ENCODE measurements at regions not wholly inside any gene's neighbourhood (a gene's known extent, or its start where the extent isn't known, plus 50 kb on each side); places are given as distances from the start of the nearest gene placed in this dataset.

DNA sequence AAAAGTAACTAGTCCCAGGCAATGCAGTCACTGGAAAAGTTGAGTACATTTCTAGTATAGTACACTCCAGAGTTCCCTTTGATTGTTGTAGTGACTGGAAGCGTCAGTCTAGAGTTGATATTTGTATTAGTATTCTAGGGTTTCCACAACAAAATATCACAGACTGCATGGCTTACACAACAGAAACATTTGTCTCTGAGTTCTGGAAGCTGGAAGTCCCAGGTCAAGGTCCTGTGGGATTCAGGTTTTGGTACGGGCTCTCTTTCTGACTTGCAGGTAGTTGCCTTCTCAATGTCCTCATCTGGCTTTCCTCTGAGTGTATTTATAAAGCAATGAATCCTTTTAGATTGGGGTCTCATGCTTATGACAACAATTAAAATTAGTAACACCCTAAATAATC lies 1119.1 kb upstream of the PHF14 start:
- no peaks in the 10 kb centered on the region for H3K36me3 ChIP-seq (replicated peaks; ENCODE audit: low read depth, low read length)
- no peak overlapping the region for H3K27ac ChIP-seq (ENCODE audit: low read length)
- H3K27me3 ChIP-seq (ENCODE audit: low read depth, low read length) = no peaks in the 10 kb centered on the region
- no peaks in the 10 kb centered on the region for H3K79me2 ChIP-seq (ENCODE audit: low read length)
- H3K4me3 ChIP-seq (ENCODE audit: low read length) = no peak overlapping the region
- no peak overlapping the region for H2AFZ ChIP-seq (ENCODE audit: low read depth, low read length)
- no peak overlapping the region for H3K4me2 ChIP-seq (ENCODE audit: low read length)
- H3K9ac ChIP-seq (ENCODE audit: low read length) = no peak overlapping the region
- H4K20me1 ChIP-seq (ENCODE audit: insufficient read depth, low read length) = no peaks in the 10 kb centered on the region
- no peak for TF ChIP-seq EZH2phosphoT487 (IDR thresholded peaks at IDR 0.05; ENCODE audit: low read depth)
- TF ChIP-seq, protein P1, sequence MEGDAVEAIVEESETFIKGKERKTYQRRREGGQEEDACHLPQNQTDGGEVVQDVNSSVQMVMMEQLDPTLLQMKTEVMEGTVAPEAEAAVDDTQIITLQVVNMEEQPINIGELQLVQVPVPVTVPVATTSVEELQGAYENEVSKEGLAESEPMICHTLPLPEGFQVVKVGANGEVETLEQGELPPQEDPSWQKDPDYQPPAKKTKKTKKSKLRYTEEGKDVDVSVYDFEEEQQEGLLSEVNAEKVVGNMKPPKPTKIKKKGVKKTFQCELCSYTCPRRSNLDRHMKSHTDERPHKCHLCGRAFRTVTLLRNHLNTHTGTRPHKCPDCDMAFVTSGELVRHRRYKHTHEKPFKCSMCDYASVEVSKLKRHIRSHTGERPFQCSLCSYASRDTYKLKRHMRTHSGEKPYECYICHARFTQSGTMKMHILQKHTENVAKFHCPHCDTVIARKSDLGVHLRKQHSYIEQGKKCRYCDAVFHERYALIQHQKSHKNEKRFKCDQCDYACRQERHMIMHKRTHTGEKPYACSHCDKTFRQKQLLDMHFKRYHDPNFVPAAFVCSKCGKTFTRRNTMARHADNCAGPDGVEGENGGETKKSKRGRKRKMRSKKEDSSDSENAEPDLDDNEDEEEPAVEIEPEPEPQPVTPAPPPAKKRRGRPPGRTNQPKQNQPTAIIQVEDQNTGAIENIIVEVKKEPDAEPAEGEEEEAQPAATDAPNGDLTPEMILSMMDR (IDR thresholded peaks at IDR 0.05; ENCODE audit: low read depth, low read length) = no peak
- H3K4me1 ChIP-seq (ENCODE audit: low read length) = no peaks in the 10 kb centered on the region
- H3K9me3 ChIP-seq (ENCODE audit: insufficient read depth, low read length) = no peaks in the 10 kb centered on the region

DNA sequence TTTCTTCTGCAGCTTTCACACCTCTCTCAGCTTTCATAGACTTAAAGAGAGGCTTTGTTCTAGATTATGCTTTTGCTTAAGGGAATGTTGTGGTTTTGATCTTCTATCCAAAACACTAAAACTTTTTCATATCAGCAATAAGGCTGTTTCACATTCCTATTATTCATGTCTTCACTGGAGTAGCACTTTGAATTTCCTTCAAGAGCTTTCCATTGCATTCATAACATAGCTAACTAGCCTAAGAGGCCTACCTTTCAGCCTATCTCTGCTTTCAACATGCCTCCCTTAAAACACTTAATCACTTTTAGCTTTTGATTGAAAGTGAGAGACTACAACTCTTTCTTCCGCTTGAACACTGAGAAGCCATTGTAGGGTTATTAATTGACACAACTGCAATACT lies 1117.0 kb upstream of the PHF14 start:
- Histone ChIP-seq H2AFZ (ENCODE audit: low read depth, low read length) (no peak overlapping the region), H3K4me2 (ENCODE audit: low read length) (no peak overlapping the region), H3K27me3 (ENCODE audit: low read depth, low read length) (no peaks in the 10 kb centered on the region), H4K20me1 (ENCODE audit: insufficient read depth, low read length) (no peaks in the 10 kb centered on the region), H3K4me1 (ENCODE audit: low read length) (no peaks in the 10 kb centered on the region), H3K4me3 (ENCODE audit: low read length) (no peak overlapping the region), H3K36me3 (replicated peaks; ENCODE audit: low read depth, low read length) (no peaks in the 10 kb centered on the region), H3K79me2 (ENCODE audit: low read length) (no peaks in the 10 kb centered on the region), H3K27ac (ENCODE audit: low read length) (no peak overlapping the region), H3K9me3 (ENCODE audit: insufficient read depth, low read length) (no peaks in the 10 kb centered on the region), H3K9ac (ENCODE audit: low read length) (no peak overlapping the region)
- no peak for TF ChIP-seq EZH2phosphoT487 (IDR thresholded peaks at IDR 0.05; ENCODE audit: low read depth)
- TF ChIP-seq, protein P1 (IDR thresholded peaks at IDR 0.05; ENCODE audit: low read depth, low read length) = no peak

DNA sequence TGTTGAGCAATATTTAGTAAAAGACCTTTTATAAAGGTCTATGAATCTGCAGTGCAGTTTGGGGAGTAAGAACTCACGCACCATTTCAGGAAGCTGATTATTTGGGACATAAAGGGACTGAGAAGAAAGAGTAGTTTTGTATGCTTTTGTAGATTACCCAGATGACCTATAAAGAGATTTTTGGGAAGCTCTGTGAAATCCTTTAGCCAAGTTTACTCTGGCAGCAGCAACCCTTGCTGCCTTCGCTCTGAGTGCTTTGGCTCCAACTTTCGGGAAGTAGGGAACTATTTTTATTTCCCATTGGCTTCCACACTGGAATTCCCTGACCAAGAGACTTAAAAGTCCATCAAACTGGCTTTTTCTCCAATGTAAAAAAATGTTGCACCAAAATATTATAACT lies 1110.1 kb upstream of the PHF14 start:
- H4K20me1 ChIP-seq (ENCODE audit: insufficient read depth, low read length) = no peaks in the 10 kb centered on the region
- H3K4me3 ChIP-seq (ENCODE audit: low read length) = no peak overlapping the region

DNA sequence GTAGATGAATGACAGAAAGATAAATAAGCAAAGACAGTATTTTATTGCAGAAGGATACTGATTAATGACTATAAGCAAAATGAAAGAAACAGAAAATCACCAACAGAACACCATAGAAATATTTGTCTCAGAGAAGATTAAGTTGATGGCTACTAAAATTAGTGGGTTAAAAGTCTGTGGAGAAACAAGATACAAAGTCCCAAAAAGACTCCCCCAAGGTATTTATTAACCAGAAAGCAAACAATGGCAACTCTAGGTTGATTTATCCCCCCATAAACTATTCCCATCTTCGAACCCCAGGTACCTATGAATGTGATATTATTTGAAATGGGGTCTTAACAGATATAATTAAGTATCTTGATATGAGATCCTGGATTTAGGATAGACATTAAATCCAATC lies 1104.5 kb upstream of the PHF14 start:
- H3K9ac ChIP-seq (ENCODE audit: low read length) = no peak overlapping the region
- H3K79me2 ChIP-seq (ENCODE audit: low read length) = no peaks in the 10 kb centered on the region
- no peaks in the 10 kb centered on the region for H3K27me3 ChIP-seq (ENCODE audit: low read depth, low read length)
- H3K4me2 ChIP-seq (ENCODE audit: low read length) = no peak overlapping the region
- no peak for TF ChIP-seq EZH2phosphoT487 (IDR thresholded peaks at IDR 0.05; ENCODE audit: low read depth)
- TF ChIP-seq, protein P1 (IDR thresholded peaks at IDR 0.05; ENCODE audit: low read depth, low read length) = no peak
- no peaks in the 10 kb centered on the region for H3K36me3 ChIP-seq (replicated peaks; ENCODE audit: low read depth, low read length)
- no peak overlapping the region for H3K27ac ChIP-seq (ENCODE audit: low read length)
- H3K4me1 ChIP-seq (ENCODE audit: low read length) = no peaks in the 10 kb centered on the region
- H2AFZ ChIP-seq (ENCODE audit: low read depth, low read length) = no peak overlapping the region
- H3K4me3 ChIP-seq (ENCODE audit: low read length) = no peak overlapping the region
- H4K20me1 ChIP-seq (ENCODE audit: insufficient read depth, low read length) = no peaks in the 10 kb centered on the region
- H3K9me3 ChIP-seq (ENCODE audit: insufficient read depth, low read length) = no peaks in the 10 kb centered on the region

More for the DNA sequence above, 1110.1 kb upstream of the PHF14 start:
- Histone ChIP-seq H3K9ac (ENCODE audit: low read length) (no peak overlapping the region), H3K9me3 (ENCODE audit: insufficient read depth, low read length) (no peaks in the 10 kb centered on the region), H2AFZ (ENCODE audit: low read depth, low read length) (no peak overlapping the region), H3K4me1 (ENCODE audit: low read length) (no peaks in the 10 kb centered on the region), H3K79me2 (ENCODE audit: low read length) (no peaks in the 10 kb centered on the region), H3K36me3 (replicated peaks; ENCODE audit: low read depth, low read length) (no peaks in the 10 kb centered on the region), H3K27ac (ENCODE audit: low read length) (no peak overlapping the region), H3K27me3 (ENCODE audit: low read depth, low read length) (no peaks in the 10 kb centered on the region), H3K4me2 (ENCODE audit: low read length) (no peak overlapping the region)
- TF ChIP-seq EZH2phosphoT487 (IDR thresholded peaks at IDR 0.05; ENCODE audit: low read depth) = no peak
- TF ChIP-seq, protein P1 (IDR thresholded peaks at IDR 0.05; ENCODE audit: low read depth, low read length) = no peak

Data from OCI-LY3 (cell line).